Fibroblast of the aortic adventitia (primary cell): ENCODE measurements at regions not wholly inside any gene's neighbourhood (a gene's known extent, or its start where the extent isn't known, plus 50 kb on each side); places are given as distances from the start of the nearest gene placed in this dataset.

Experiments
- DNase-seq: peaks from one replicate; pipeline ENCODE4 v3.0.0-alpha.2; 2010; ENCODE audit warnings: low read depth
- H3K4me3 ChIP-seq: 2 replicates; pipeline ENCODE4 v1.5.1; 2011; ENCODE audit warnings: low read depth, mild to moderate bottlenecking, control low read depth, low read length, moderate library complexity
- CTCF ChIP-seq: IDR thresholded peaks from 2 replicates; pipeline ENCODE4 v1.5.1; 2011; ENCODE audit warnings: mild to moderate bottlenecking, low read length, control low read depth, inconsistent platforms; ENCODE audit not compliant: insufficient read depth

GRCh38 chr6:67328269-67328668 is 1306.8 kb upstream of the ADGRB3 start:
- DNase-seq, result no peak
- TF ChIP-seq CTCF, result no peak
- no peak overlapping the region for H3K4me3 ChIP-seq

GRCh38 chr6:67300430-67301040 is 1334.5 kb upstream of the ADGRB3 start:
- H3K4me3 ChIP-seq, result no peak overlapping the region
- no peak for TF ChIP-seq CTCF
- DNase-seq, result no peak

DNA sequence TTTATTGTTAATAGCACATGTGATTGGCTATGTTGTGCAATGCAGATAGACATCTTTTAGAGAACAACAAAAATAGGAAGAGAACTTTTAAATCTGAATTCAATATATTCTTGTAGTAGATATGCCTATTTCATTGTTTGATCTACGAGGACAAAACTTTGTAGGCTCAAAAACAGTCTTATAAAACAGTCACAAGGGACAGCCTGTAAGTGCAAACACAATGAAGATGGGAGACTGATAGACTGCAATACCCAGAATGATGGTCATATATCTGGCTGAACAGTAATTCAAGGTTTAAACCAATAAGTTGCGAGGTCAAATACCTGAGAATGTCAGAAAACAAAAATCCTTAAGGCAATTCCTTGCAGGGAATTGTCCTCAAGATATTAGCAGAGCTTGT is 1342.9 kb upstream of the ADGRB3 start:
- no peak for TF ChIP-seq CTCF
- no peak for DNase-seq
- H3K4me3 ChIP-seq, result no peak overlapping the region

- no peak for DNase-seq
- no peak for TF ChIP-seq CTCF
- no peak overlapping the region for H3K4me3 ChIP-seq
Observed at GRCh38 chr6:67287566-67287965, 1347.5 kb upstream of the ADGRB3 start.

- no peak overlapping the region for H3K4me3 ChIP-seq
- DNase-seq, result peak; percentile 15
- TF ChIP-seq CTCF, result no peak
Observed at GRCh38 chr6:67285770-67286495, 1349.1 kb upstream of the ADGRB3 start.

- TF ChIP-seq CTCF, result no peak
- no peak overlapping the region for H3K4me3 ChIP-seq
- DNase-seq, result no peak
Observed at GRCh38 chr6:67277312-67277711, 1357.8 kb upstream of the ADGRB3 start.
